ENCODE measurements at regions not wholly inside any gene's neighbourhood (a gene's known extent, or its start where the extent isn't known, plus 50 kb on each side); places are given as distances from the start of the nearest gene placed in this dataset.

GRCh38 chr4:97411356-97411755, 731.9 kb downstream of the STPG2 start:
- Histone ChIP-seq H3K4me2 (replicated peaks; ENCODE audit: extremely low read depth, low read length, poor library complexity, severe bottlenecking) (no peak overlapping the region), H3K27ac (ENCODE audit: low read depth in 1 of 2, low read length in 2 of 2) (no peak overlapping the region), H2AFZ (ENCODE audit: insufficient read depth, low read depth, low read length, poor library complexity, severe bottlenecking) (no peak overlapping the region), H3K36me3 (replicated peaks in 1 of 2; ENCODE audit: control insufficient read depth in 1 of 2, insufficient read depth in 2 of 2, low read length in 2 of 2) (no peaks in the 10 kb centered on the region), H3K27me3 (ENCODE audit: control insufficient read depth in 2 of 2, insufficient read depth in 2 of 2, low read length in 2 of 2) (no peaks in the 10 kb centered on the region), H3K79me2 (ENCODE audit: insufficient read depth, low read length) (no peaks in the 10 kb centered on the region), H3K9me3 (replicated peaks in 1 of 2; ENCODE audit: control insufficient read depth in 1 of 2, insufficient read depth in 1 of 2, low read length in 2 of 2) (peaks cover 4 to 25% of the 10 kb centered on the region in 2 donors), H3K9ac (ENCODE audit: insufficient read depth, low read length, poor library complexity, severe bottlenecking) (no peak overlapping the region), H4K20me1 (ENCODE audit: insufficient read depth, low read length) (no peaks in the 10 kb centered on the region), H3K4me1 (ENCODE audit: control insufficient read depth in 1 of 2, insufficient read depth in 2 of 2, low read length in 2 of 2) (no peaks in the 10 kb centered on the region), H3K4me3 (replicated peaks in 1 of 3; ENCODE audit: low read depth in 2 of 3, low read length in 3 of 3) (no peak overlapping the region)
- no peak for DNase-seq
- intact Hi-C loops (cut with micrococcal nuclease) = no loop called here
- no peak for TF ChIP-seq CTCF (IDR thresholded peaks at IDR 0.05)
- Mint-ChIP-seq H3K36me3 (no peaks in the 10 kb centered on the region), H3K27ac (no peak overlapping the region), H3K27me3 (ENCODE audit: low read depth in 3 of 3) (no peaks in the 10 kb centered on the region), H3K4me3 (no peak overlapping the region), H3K4me1 (no peaks in the 10 kb centered on the region), H3K9me3 (peaks cover 1 to 7% (median 4%) of the 10 kb centered on the region in 7 donors)
- 88% methylated on average over 1 of the region's 3 CpGs for WGBS (ENCODE audit: insufficient coverage)

- Histone ChIP-seq H3K4me3 (replicated peaks in 1 of 3; ENCODE audit: low read depth in 2 of 3, low read length in 3 of 3) (no peak overlapping the region), H3K36me3 (replicated peaks in 1 of 2; ENCODE audit: control insufficient read depth in 1 of 2, insufficient read depth in 2 of 2, low read length in 2 of 2) (no peaks in the 10 kb centered on the region), H3K4me2 (replicated peaks; ENCODE audit: extremely low read depth, low read length, poor library complexity, severe bottlenecking) (no peak overlapping the region), H2AFZ (ENCODE audit: insufficient read depth, low read depth, low read length, poor library complexity, severe bottlenecking) (no peak overlapping the region), H3K79me2 (ENCODE audit: insufficient read depth, low read length) (no peaks in the 10 kb centered on the region), H3K4me1 (ENCODE audit: control insufficient read depth in 1 of 2, insufficient read depth in 2 of 2, low read length in 2 of 2) (no peaks in the 10 kb centered on the region), H3K27ac (ENCODE audit: low read depth in 1 of 2, low read length in 2 of 2) (no peak overlapping the region), H3K9ac (ENCODE audit: insufficient read depth, low read length, poor library complexity, severe bottlenecking) (no peak overlapping the region), H3K27me3 (ENCODE audit: control insufficient read depth in 2 of 2, insufficient read depth in 2 of 2, low read length in 2 of 2) (no peaks in the 10 kb centered on the region), H4K20me1 (ENCODE audit: insufficient read depth, low read length) (no peaks in the 10 kb centered on the region), H3K9me3 (replicated peaks in 1 of 2; ENCODE audit: control insufficient read depth in 1 of 2, insufficient read depth in 1 of 2, low read length in 2 of 2) (peaks cover 4 to 23% of the 10 kb centered on the region in 2 donors)
- Mint-ChIP-seq H3K36me3 (no peaks in the 10 kb centered on the region), H3K4me3 (no peak overlapping the region), H3K9me3 (peaks cover 1 to 10% (median 5%) of the 10 kb centered on the region in 7 donors), H3K27me3 (ENCODE audit: low read depth in 3 of 3) (no peaks in the 10 kb centered on the region), H3K27ac (no peak overlapping the region), H3K4me1 (no peaks in the 10 kb centered on the region)
- TF ChIP-seq CTCF (IDR thresholded peaks at IDR 0.05) = no peak
- WGBS (ENCODE audit: insufficient coverage) = 100% methylated on average over 1 of the region's 1 CpG
- intact Hi-C loops (cut with micrococcal nuclease) = no loop called here
- no peak for DNase-seq
These were observed 730.9 kb downstream of the STPG2 start for GRCh38 chr4:97412331-97412730.
